A673 (cell line): ENCODE measurements at regions not wholly inside any gene's neighbourhood (a gene's known extent, or its start where the extent isn't known, plus 50 kb on each side); places are given as distances from the start of the nearest gene placed in this dataset.

Experiments used
- CTCF ChIP-seq: fragments of 300-800, 200-600 bp; sonication (generic); conservative IDR thresholded peaks from 2 replicates; pipeline ENCODE4 v1.5.1; 2017; ENCODE audit warnings: low read depth, mild to moderate bottlenecking, antibody characterized with exemption, low read length, moderate library complexity, mixed read lengths
- EZH2 ChIP-seq: fragments of 200-600 bp; sonication (generic); IDR thresholded peaks from 2 replicates; pipeline ENCODE4 v1.6.1; 2017; ENCODE audit warnings: borderline replicate concordance, low read depth, mild to moderate bottlenecking, mixed read lengths, antibody characterized with exemption, low read length; ENCODE audit not compliant: poor library complexity, severe bottlenecking

- TF ChIP-seq CTCF (no peak), EZH2 (no peak)
These were observed 172.9 kb upstream of the TOPAZ1 start for GRCh38 chr3:44068753-44069152.
